Esophagus muscularis mucosa (tissue), 4 donors: ENCODE measurements at regions not wholly inside any gene's neighbourhood (a gene's known extent, or its start where the extent isn't known, plus 50 kb on each side); places are given as distances from the start of the nearest gene placed in this dataset.
A peak's percentile ranks its signal among the peaks of the same experiment; 100 is the strongest.

Source experiments
- DNase-seq: peaks from one replicate; pipeline ENCODE4 v3.0.0-alpha.2; 2017; ENCODE audit errors: extremely low spot score
- H3K27ac ChIP-seq, 4 donors: fragments of 200-600 bp; sonication (generic); replicated peaks in 1 of 4; 1 replicate in 3 of 4; 2 replicates in 1 of 4; pipeline ENCODE4 v1.5.1; 2016 to 2019; ENCODE audit warnings: mild to moderate bottlenecking in 1 of 4
- H3K27me3 ChIP-seq, 4 donors: fragments of 200-600 bp; sonication (generic); one replicate each; pipeline versions ENCODE4 v1.5.1 to v1.6.0; 2016 to 2019
- H3K36me3 ChIP-seq, 4 donors: fragments of 200-600 bp; sonication (generic); one replicate each; pipeline ENCODE4 v1.5.1; 2016 to 2019
- H3K4me1 ChIP-seq, 4 donors: fragments of 200-600 bp; sonication (generic); one replicate each; pipeline ENCODE4 v1.5.1; 2016 to 2019
- H3K4me3 ChIP-seq, 4 donors: fragments of 200-600 bp; sonication (generic); 1 replicate in 2 of 4; 2 replicates in 2 of 4; pipeline ENCODE4 v1.5.1; 2016 to 2019; ENCODE audit warnings: mild to moderate bottlenecking in 4 of 4, moderate library complexity in 1 of 4
- H3K9me3 ChIP-seq, 4 donors: fragments of 200-600 bp; sonication (generic); 1 replicate in 3 of 4; 2 replicates in 1 of 4; pipeline ENCODE4 v1.5.1; 2016 to 2019
- EP300 ChIP-seq: sonication (generic); formaldehyde crosslinking; IDR thresholded peaks from one replicate; pipeline ENCODE4 v1.6.1; 2017; ENCODE audit warnings: antibody characterized with exemption
- POLR2A ChIP-seq: fragments of 450-650 bp; IDR thresholded peaks from one replicate; pipeline ENCODE4 v1.6.1; 2017; ENCODE audit warnings: antibody characterized with exemption, moderate library complexity, mild to moderate bottlenecking, low read depth
- POLR2AphosphoS5 ChIP-seq, 2 donors: sonication (generic); formaldehyde crosslinking; IDR thresholded peaks; one replicate each; pipeline ENCODE4 v1.6.1; 2017; ENCODE audit warnings: antibody characterized with exemption in 2 of 2
- WGBS: methylation state at CpG from one replicate; pipeline ENCODE4 v1.1.5; 2018; 5-methylcytosine and 5-hydroxymethylcytosine counted together
- intact Hi-C: fragments of 100-400 bp; cut with DNase I; formaldehyde crosslinking; loops from one replicate; pipeline ENCODE4 v1.15.1; 2023
- TF ChIP-seq, protein P1 (sequence below), 3 experiments: fragments of 200-600 bp in 2 of 3; fragments of 450-650 bp in 1 of 3; sonication (generic) in 2 of 3; IDR thresholded peaks; one replicate each; pipeline ENCODE4 v1.5.1; 2017 to 2019; ENCODE audit warnings: antibody characterized with exemption in 3 of 3, mild to moderate bottlenecking in 2 of 3, moderate library complexity in 1 of 3

DNA sequence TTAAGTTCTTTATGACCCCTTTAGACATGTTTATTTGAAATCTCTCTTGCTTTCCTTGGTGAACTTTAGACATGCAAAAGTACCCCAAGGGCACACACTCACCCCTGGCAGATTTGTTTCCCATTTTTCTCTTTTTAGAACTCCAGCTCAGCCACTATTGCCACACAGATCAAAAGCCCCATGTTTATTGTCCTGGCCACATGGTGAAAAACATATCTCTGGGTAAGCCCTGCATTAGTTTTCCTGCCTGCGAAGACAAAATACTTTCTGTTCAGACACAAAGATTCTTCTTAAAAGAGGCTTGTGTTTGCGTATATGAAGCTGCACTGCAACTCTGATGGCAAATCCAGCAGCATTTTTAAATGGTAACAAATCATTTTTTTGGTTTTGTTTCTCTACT lies 200.0 kb downstream of the POLR1F start:
- WGBS, result 49% methylated on average over 2 of the region's 2 CpGs
- DNase-seq, result no peak
- Histone ChIP-seq H3K9me3 (no peaks in the 10 kb centered on the region), H3K4me1 (peaks cover 0 to 12% (median 7%) of the 10 kb centered on the region in 4 donors), H3K27ac (no peak overlapping the region), H3K27me3 (no peaks in the 10 kb centered on the region), H3K4me3 (no peak overlapping the region), H3K36me3 (no peaks in the 10 kb centered on the region)
- no peak for TF ChIP-seq EP300
- TF ChIP-seq, protein P1, sequence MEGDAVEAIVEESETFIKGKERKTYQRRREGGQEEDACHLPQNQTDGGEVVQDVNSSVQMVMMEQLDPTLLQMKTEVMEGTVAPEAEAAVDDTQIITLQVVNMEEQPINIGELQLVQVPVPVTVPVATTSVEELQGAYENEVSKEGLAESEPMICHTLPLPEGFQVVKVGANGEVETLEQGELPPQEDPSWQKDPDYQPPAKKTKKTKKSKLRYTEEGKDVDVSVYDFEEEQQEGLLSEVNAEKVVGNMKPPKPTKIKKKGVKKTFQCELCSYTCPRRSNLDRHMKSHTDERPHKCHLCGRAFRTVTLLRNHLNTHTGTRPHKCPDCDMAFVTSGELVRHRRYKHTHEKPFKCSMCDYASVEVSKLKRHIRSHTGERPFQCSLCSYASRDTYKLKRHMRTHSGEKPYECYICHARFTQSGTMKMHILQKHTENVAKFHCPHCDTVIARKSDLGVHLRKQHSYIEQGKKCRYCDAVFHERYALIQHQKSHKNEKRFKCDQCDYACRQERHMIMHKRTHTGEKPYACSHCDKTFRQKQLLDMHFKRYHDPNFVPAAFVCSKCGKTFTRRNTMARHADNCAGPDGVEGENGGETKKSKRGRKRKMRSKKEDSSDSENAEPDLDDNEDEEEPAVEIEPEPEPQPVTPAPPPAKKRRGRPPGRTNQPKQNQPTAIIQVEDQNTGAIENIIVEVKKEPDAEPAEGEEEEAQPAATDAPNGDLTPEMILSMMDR (IDR thresholded peaks at IDR 0.05), result no peak
- no peak for TF ChIP-seq POLR2AphosphoS5 (IDR thresholded peaks at IDR 0.05)
- no peak for TF ChIP-seq POLR2A
- intact Hi-C loops, result no loop called here

DNA sequence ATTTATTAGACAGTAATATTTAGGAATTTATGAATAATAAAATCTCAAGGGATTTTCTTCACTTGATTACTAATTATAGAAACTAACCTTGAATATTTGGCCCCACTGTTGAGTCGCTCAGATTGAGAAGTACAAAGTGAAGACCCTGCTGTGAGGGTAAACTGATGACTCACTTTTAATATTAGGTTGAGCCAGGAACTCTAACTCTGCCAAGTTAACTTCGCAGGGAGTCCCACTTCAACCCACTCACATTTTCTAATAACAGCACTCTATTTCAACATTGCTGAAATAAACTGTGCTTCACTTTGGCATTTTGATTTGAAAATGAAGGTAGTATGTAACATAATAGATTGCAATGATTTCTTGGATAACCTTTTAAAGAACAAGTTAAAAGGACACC lies 200.7 kb downstream of the POLR1F start:
- Histone ChIP-seq H3K9me3 (no peaks in the 10 kb centered on the region), H3K27ac (no peak overlapping the region), H3K4me1 (peaks cover 0 to 12% (median 7%) of the 10 kb centered on the region in 4 donors), H3K36me3 (no peaks in the 10 kb centered on the region), H3K4me3 (no peak overlapping the region), H3K27me3 (no peaks in the 10 kb centered on the region)
- WGBS, result 35% methylated on average over 2 of the region's 2 CpGs
- no peak for TF ChIP-seq EP300
- no peak for TF ChIP-seq POLR2AphosphoS5 (IDR thresholded peaks at IDR 0.05)
- no peak for TF ChIP-seq POLR2A
- TF ChIP-seq, protein P1 (IDR thresholded peaks at IDR 0.05), result no peak
- DNase-seq, result no peak
- intact Hi-C loops, result no loop called here

DNA sequence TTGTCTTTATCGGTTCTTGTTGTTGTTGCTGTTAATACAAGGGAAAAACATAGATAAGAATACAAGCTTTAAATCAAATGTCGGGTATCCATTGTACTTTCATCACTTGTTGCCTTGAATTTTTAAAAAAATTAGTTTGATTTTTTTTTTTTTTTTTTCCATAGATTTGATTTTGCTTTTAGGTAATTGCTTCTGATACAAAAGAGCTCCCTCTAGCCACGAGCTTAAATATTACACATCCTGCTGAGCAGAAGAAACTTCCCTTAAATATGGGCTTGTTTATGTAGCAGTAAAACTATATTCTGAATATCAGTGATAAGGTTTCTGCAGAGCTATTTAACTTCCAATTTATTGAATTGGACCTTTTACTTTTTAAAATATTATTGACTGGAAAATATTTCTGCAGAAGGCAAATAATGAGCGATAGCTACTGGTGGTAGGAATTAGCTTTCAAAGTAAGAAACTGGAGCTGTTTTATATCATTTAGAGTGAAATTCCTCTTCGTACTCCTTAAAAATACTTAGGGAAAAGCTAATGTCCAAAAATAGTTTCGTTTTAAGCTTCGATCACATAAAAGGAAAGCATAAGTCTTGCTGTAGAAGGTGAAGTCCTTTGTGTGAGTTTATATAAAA lies 216.9 kb downstream of the POLR1F start:
- intact Hi-C loops, result loop anchor here (10.0 kb wide), 1 partner anchor 367 kb away; no protein-coding TSS in a partner anchor
- H3K27ac ChIP-seq, result no peak overlapping the region
- H3K4me3 ChIP-seq, result no peak overlapping the region
- DNase-seq, result no peak
- WGBS, result 58% methylated on average over 7 of the region's 7 CpGs
- no peaks in the 10 kb centered on the region for H3K4me1 ChIP-seq
- no peaks in the 10 kb centered on the region for H3K9me3 ChIP-seq
- no peak for TF ChIP-seq POLR2AphosphoS5 (IDR thresholded peaks at IDR 0.05)
- TF ChIP-seq POLR2A, result no peak
- TF ChIP-seq, protein P1 (IDR thresholded peaks at IDR 0.05), result peak; percentile 46 to 68 (median 46)
- TF ChIP-seq EP300, result no peak
- no peaks in the 10 kb centered on the region for H3K36me3 ChIP-seq
- H3K27me3 ChIP-seq, result no peaks in the 10 kb centered on the region

DNA sequence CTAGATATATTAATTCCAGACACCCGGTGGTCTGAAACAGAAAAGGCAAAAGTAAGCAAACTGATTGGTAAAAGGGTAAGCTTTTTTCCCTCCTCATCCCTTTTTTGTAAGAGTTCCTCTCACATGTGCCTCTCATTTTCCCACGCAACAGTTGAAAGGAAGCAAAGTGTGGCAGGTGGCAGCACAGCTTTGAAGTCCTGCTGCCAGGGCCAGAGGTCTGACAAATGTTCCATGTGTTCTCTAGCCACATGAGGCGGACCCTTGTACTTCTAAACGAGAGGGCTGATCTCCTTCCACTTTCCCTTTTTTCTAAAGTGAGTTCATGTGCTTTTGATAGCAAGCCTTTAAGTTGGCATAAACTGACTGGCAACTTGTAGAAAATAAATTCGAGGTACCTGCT lies 217.5 kb downstream of the POLR1F start:
- no peaks in the 10 kb centered on the region for H3K4me1 ChIP-seq
- DNase-seq, result no peak
- no peaks in the 10 kb centered on the region for H3K36me3 ChIP-seq
- no peak overlapping the region for H3K27ac ChIP-seq
- intact Hi-C loops, result loop anchor here (10.0 kb wide), 1 partner anchor 367 kb away; no protein-coding TSS in a partner anchor
- no peaks in the 10 kb centered on the region for H3K9me3 ChIP-seq
- TF ChIP-seq POLR2A (no peak), POLR2AphosphoS5 (IDR thresholded peaks at IDR 0.05) (no peak), EP300 (no peak)
- TF ChIP-seq, protein P1 (IDR thresholded peaks at IDR 0.05), result no peak
- WGBS, result 80% methylated on average over 5 of the region's 5 CpGs
- H3K27me3 ChIP-seq, result no peaks in the 10 kb centered on the region
- no peak overlapping the region for H3K4me3 ChIP-seq
